ENCODE measurements at regions not wholly inside any gene's neighbourhood (a gene's known extent, or its start where the extent isn't known, plus 50 kb on each side); places are given as distances from the start of the nearest gene placed in this dataset.

GRCh38 chr3:6260551-6261191 is 600.2 kb upstream of the GRM7 start:
- Histone ChIP-seq H3K4me1 (ENCODE audit: control insufficient read depth, insufficient read depth, low read length) (no peaks in the 10 kb centered on the region), H3K9me3 (ENCODE audit: control insufficient read depth, low read length) (no peaks in the 10 kb centered on the region), H3K4me3 (ENCODE audit: low read length) (no peak overlapping the region), H3K9ac (ENCODE audit: extremely low read depth, low read length, poor library complexity, severe bottlenecking) (no peak overlapping the region), H3K27me3 (ENCODE audit: control insufficient read depth, insufficient read depth, low read length, poor library complexity, severe bottlenecking) (no peaks in the 10 kb centered on the region), H3K36me3 (ENCODE audit: control insufficient read depth, insufficient read depth, low read length) (no peaks in the 10 kb centered on the region), H3K27ac (ENCODE audit: low read depth, low read length) (no peak overlapping the region)
- no peak for TF ChIP-seq CTCF (conservative IDR thresholded peaks at IDR 0.05)
- Mint-ChIP-seq H3K27me3 (ENCODE audit: insufficient read depth) (no peaks in the 10 kb centered on the region), H3K9me3 (peaks cover 3% of the 10 kb centered on the region), H3K4me3 (no peak overlapping the region), H3K36me3 (ENCODE audit: low read depth) (no peaks in the 10 kb centered on the region), H3K27ac (no peak overlapping the region), H3K4me1 (no peaks in the 10 kb centered on the region)
- DNase-seq, result no peak
- WGBS, 2 experiments (ENCODE audit: insufficient coverage in 1 of 2, insufficient read length in 1 of 2), result 91 to 92% methylated on average over 5 of the region's 5 CpGs

GRCh38 chr3:6262010-6262409 is 598.9 kb upstream of the GRM7 start:
- DNase-seq, result no peak
- Histone ChIP-seq H3K9me3 (ENCODE audit: control insufficient read depth, low read length) (no peaks in the 10 kb centered on the region), H3K4me3 (ENCODE audit: low read length) (no peak overlapping the region), H3K27ac (ENCODE audit: low read depth, low read length) (no peak overlapping the region), H3K36me3 (ENCODE audit: control insufficient read depth, insufficient read depth, low read length) (no peaks in the 10 kb centered on the region), H3K9ac (ENCODE audit: extremely low read depth, low read length, poor library complexity, severe bottlenecking) (no peak overlapping the region), H3K27me3 (ENCODE audit: control insufficient read depth, insufficient read depth, low read length, poor library complexity, severe bottlenecking) (no peaks in the 10 kb centered on the region), H3K4me1 (ENCODE audit: control insufficient read depth, insufficient read depth, low read length) (no peaks in the 10 kb centered on the region)
- H3K27ac Mint-ChIP-seq, result no peak overlapping the region
- TF ChIP-seq CTCF (conservative IDR thresholded peaks at IDR 0.05), result no peak
- no peaks in the 10 kb centered on the region for H3K36me3 Mint-ChIP-seq (ENCODE audit: low read depth)
- no peaks in the 10 kb centered on the region for H3K9me3 Mint-ChIP-seq
- 90% methylated on average over 2 of the region's 2 CpGs; no CpG with 5 or more reads in 1 of the 2 experiments for WGBS, 2 experiments (ENCODE audit: insufficient coverage in 1 of 2, insufficient read length in 1 of 2)
- H3K27me3 Mint-ChIP-seq (ENCODE audit: insufficient read depth), result no peaks in the 10 kb centered on the region
- no peak overlapping the region for H3K4me3 Mint-ChIP-seq
- no peaks in the 10 kb centered on the region for H3K4me1 Mint-ChIP-seq

- DNase-seq, result no peak
- Histone ChIP-seq H3K9ac (ENCODE audit: extremely low read depth, low read length, poor library complexity, severe bottlenecking) (no peak overlapping the region), H3K27me3 (ENCODE audit: control insufficient read depth, insufficient read depth, low read length, poor library complexity, severe bottlenecking) (no peaks in the 10 kb centered on the region), H3K9me3 (ENCODE audit: control insufficient read depth, low read length) (no peaks in the 10 kb centered on the region), H3K4me3 (ENCODE audit: low read length) (no peak overlapping the region), H3K27ac (ENCODE audit: low read depth, low read length) (no peak overlapping the region), H3K36me3 (ENCODE audit: control insufficient read depth, insufficient read depth, low read length) (no peaks in the 10 kb centered on the region), H3K4me1 (ENCODE audit: control insufficient read depth, insufficient read depth, low read length) (no peaks in the 10 kb centered on the region)
- no peaks in the 10 kb centered on the region for H3K36me3 Mint-ChIP-seq (ENCODE audit: low read depth)
- no peak for TF ChIP-seq CTCF (conservative IDR thresholded peaks at IDR 0.05)
- H3K9me3 Mint-ChIP-seq, result peaks cover 2% of the 10 kb centered on the region
- no peak overlapping the region for H3K27ac Mint-ChIP-seq
- H3K27me3 Mint-ChIP-seq (ENCODE audit: insufficient read depth), result no peaks in the 10 kb centered on the region
- H3K4me3 Mint-ChIP-seq, result no peak overlapping the region
- H3K4me1 Mint-ChIP-seq, result no peaks in the 10 kb centered on the region
- 85% methylated on average over 1 of the region's 1 CpG; no CpG with 5 or more reads in 1 of the 2 experiments for WGBS, 2 experiments (ENCODE audit: insufficient coverage in 1 of 2, insufficient read length in 1 of 2)
Observed at GRCh38 chr3:6264036-6264435, 596.9 kb upstream of the GRM7 start.

Measured in endodermal cell (in vitro differentiated cells).